ENCODE measurements at regions not wholly inside any gene's neighbourhood (a gene's known extent, or its start where the extent isn't known, plus 50 kb on each side); places are given as distances from the start of the nearest gene placed in this dataset.

DNA sequence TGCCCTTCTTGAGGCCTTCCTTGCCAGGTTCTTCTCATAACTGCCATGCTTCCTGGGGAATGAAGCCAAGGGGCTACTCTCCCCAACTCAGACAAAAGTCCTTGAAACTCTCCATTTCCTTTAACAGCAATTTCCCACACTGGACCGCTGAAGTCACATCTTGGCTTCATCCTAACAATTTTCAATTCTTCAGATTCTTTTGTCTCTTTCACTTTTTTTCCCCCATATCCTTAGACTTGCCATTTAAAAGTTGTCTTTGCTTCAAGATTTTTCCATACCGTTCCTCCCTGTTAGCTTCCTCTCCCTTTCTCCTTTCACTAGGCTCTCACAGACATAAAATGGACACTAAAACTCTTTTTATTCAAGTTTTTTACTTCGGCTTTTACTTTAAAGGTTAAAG is 93.1 kb upstream of the ITGA1 start:
- TF ChIP-seq, protein P1, sequence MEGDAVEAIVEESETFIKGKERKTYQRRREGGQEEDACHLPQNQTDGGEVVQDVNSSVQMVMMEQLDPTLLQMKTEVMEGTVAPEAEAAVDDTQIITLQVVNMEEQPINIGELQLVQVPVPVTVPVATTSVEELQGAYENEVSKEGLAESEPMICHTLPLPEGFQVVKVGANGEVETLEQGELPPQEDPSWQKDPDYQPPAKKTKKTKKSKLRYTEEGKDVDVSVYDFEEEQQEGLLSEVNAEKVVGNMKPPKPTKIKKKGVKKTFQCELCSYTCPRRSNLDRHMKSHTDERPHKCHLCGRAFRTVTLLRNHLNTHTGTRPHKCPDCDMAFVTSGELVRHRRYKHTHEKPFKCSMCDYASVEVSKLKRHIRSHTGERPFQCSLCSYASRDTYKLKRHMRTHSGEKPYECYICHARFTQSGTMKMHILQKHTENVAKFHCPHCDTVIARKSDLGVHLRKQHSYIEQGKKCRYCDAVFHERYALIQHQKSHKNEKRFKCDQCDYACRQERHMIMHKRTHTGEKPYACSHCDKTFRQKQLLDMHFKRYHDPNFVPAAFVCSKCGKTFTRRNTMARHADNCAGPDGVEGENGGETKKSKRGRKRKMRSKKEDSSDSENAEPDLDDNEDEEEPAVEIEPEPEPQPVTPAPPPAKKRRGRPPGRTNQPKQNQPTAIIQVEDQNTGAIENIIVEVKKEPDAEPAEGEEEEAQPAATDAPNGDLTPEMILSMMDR (conservative IDR thresholded peaks at IDR 0.05; ENCODE audit: low read length): no peak
- TF ChIP-seq EZH2phosphoT487 (IDR thresholded peaks at IDR 0.05; ENCODE audit: borderline replicate concordance): no peak

Measured in Loucy (cell line).